Loucy (cell line): ENCODE measurements at regions not wholly inside any gene's neighbourhood (a gene's known extent, or its start where the extent isn't known, plus 50 kb on each side); places are given as distances from the start of the nearest gene placed in this dataset.

Source experiments
- H2AFZ ChIP-seq: fragments of 200-600 bp; sonication (generic); 2 replicates; pipeline ENCODE4 v1.6.0; 2016; ENCODE audit warnings: antibody characterized with exemption, mild to moderate bottlenecking, low read length, moderate library complexity
- H3F3A ChIP-seq: fragments of 200-600 bp; 2 replicates; pipeline ENCODE4 v1.6.0; 2016; ENCODE audit warnings: antibody characterized with exemption, low read depth, mild to moderate bottlenecking
- H3K27me3 ChIP-seq: fragments of 200-600 bp; sonication (generic); 2 replicates; pipeline ENCODE4 v1.6.1; 2014; ENCODE audit warnings: low read length, mild to moderate bottlenecking; ENCODE audit not compliant: insufficient read depth, poor library complexity, severe bottlenecking
- H3K36me3 ChIP-seq: fragments of 200-600 bp; sonication (generic); 2 replicates; pipeline ENCODE4 v1.6.1; 2016; ENCODE audit warnings: low read length; ENCODE audit not compliant: insufficient read depth
- H3K4me1 ChIP-seq: fragments of 200-600 bp; sonication (generic); 2 replicates; pipeline ENCODE4 v1.5.1; 2014; ENCODE audit warnings: low read length, mild to moderate bottlenecking; ENCODE audit not compliant: insufficient read depth, poor library complexity, severe bottlenecking
- H3K4me2 ChIP-seq: fragments of 200-600 bp; sonication (generic); 2 replicates; pipeline ENCODE4 v1.6.0; 2014; ENCODE audit warnings: antibody characterized with exemption, low read length, low read depth, mild to moderate bottlenecking; ENCODE audit not compliant: poor library complexity, severe bottlenecking
- H3K4me3 ChIP-seq: fragments of 200-600 bp; sonication (generic); 2 replicates; pipeline ENCODE4 v1.5.1; 2014; ENCODE audit warnings: low read length, mild to moderate bottlenecking, mixed read lengths; ENCODE audit not compliant: poor library complexity, severe bottlenecking
- H3K79me2 ChIP-seq: fragments of 200-600 bp; sonication (generic); 2 replicates; pipeline ENCODE4 v1.6.1; 2014; ENCODE audit warnings: low read length; ENCODE audit not compliant: insufficient read depth
- H3K9ac ChIP-seq: fragments of 200-600 bp; sonication (generic); 2 replicates; pipeline ENCODE4 v1.6.0; 2014; ENCODE audit warnings: mild to moderate bottlenecking, low read depth, low read length, moderate library complexity; ENCODE audit not compliant: poor library complexity, severe bottlenecking
- H3K9me2 ChIP-seq: fragments of 200-600 bp; sonication (generic); replicated peaks from 2 replicates; pipeline ENCODE4 v1.6.1; 2016; ENCODE audit warnings: low read depth, low read length, mixed read lengths
- H3K9me3 ChIP-seq: fragments of 200-600 bp; sonication (generic); 2 replicates; pipeline ENCODE4 v1.6.1; 2014; ENCODE audit warnings: mild to moderate bottlenecking, antibody characterized with exemption, low read length, low read depth; ENCODE audit not compliant: insufficient read depth
- H4K20me1 ChIP-seq: fragments of 200-600 bp; sonication (generic); 2 replicates; pipeline ENCODE4 v1.6.0; 2014; ENCODE audit warnings: antibody characterized with exemption, low read length, mild to moderate bottlenecking; ENCODE audit not compliant: insufficient read depth, poor library complexity, severe bottlenecking
- CTCF ChIP-seq: fragments of 200-600 bp; sonication (generic); conservative IDR thresholded peaks from 2 replicates; pipeline ENCODE4 v1.5.1; 2014; ENCODE audit warnings: mild to moderate bottlenecking, antibody characterized with exemption, low read length
- EZH2phosphoT487 ChIP-seq: fragments of 200-600 bp; IDR thresholded peaks from 2 replicates; pipeline ENCODE4 v1.6.1; 2018; ENCODE audit warnings: antibody characterized with exemption, mild to moderate bottlenecking, moderate library complexity, borderline replicate concordance

GRCh38 chr5:33267801-33268200 is 173.0 kb upstream of the TARS1 start:
- Histone ChIP-seq H3K4me3 (no peak overlapping the region), H3K4me1 (no peaks in the 10 kb centered on the region), H4K20me1 (no peaks in the 10 kb centered on the region), H3K9me3 (peaks cover 8% of the 10 kb centered on the region; the same call in 1 of the 2 replicates), H3K79me2 (no peaks in the 10 kb centered on the region), H2AFZ (no peak overlapping the region), H3F3A (no peaks in the 10 kb centered on the region), H3K27me3 (no peaks in the 10 kb centered on the region), H3K4me2 (no peak overlapping the region), H3K36me3 (no peaks in the 10 kb centered on the region), H3K9ac (no peak overlapping the region), H3K9me2 (no peaks in the 10 kb centered on the region)
- TF ChIP-seq CTCF, result no peak
- no peak for TF ChIP-seq EZH2phosphoT487

GRCh38 chr5:33268374-33268773 is 172.4 kb upstream of the TARS1 start:
- H3K9me3 ChIP-seq, result peaks cover 8% of the 10 kb centered on the region; the same call in 1 of the 2 replicates
- H4K20me1 ChIP-seq, result no peaks in the 10 kb centered on the region
- H3K79me2 ChIP-seq, result no peaks in the 10 kb centered on the region
- H3K36me3 ChIP-seq, result no peaks in the 10 kb centered on the region
- H3K4me1 ChIP-seq, result no peaks in the 10 kb centered on the region
- no peaks in the 10 kb centered on the region for H3K9me2 ChIP-seq
- no peak overlapping the region for H3K4me3 ChIP-seq
- TF ChIP-seq CTCF (no peak), EZH2phosphoT487 (no peak)
- H3K9ac ChIP-seq, result no peak overlapping the region
- no peaks in the 10 kb centered on the region for H3F3A ChIP-seq
- no peak overlapping the region for H2AFZ ChIP-seq
- no peak overlapping the region for H3K4me2 ChIP-seq
- H3K27me3 ChIP-seq, result no peaks in the 10 kb centered on the region

DNA sequence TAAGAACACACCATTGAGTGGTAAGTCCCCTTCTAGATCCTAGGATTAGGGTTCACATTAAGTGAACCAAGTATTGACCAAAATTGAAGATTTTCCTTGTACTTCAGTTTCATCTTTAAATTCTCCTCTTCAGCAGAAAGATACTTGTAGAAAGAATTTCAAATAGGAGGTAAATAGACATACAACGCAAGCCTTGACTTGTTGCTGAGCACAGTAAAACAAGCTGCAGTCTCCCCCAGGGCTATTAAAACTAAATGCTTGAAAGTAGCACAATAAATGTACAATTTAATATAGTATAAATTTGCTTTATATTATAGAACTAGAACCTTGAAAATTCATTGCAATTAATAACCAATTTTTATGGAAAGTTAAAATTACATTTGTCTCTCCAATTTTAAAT is 170.1 kb upstream of the TARS1 start:
- Histone ChIP-seq H3K79me2 (no peaks in the 10 kb centered on the region), H3K4me2 (no peak overlapping the region), H3F3A (0 out of 2 replicates have a peak, but pooled peaks cover 3% of the 10 kb centered on the region), H4K20me1 (no peaks in the 10 kb centered on the region), H2AFZ (no peak overlapping the region), H3K9ac (no peak overlapping the region), H3K4me1 (peaks cover 8% of the 10 kb centered on the region), H3K36me3 (no peaks in the 10 kb centered on the region), H3K9me2 (no peaks in the 10 kb centered on the region), H3K9me3 (no peaks in the 10 kb centered on the region), H3K4me3 (no peak overlapping the region), H3K27me3 (no peaks in the 10 kb centered on the region)
- TF ChIP-seq EZH2phosphoT487, result no peak
- no peak for TF ChIP-seq CTCF
